Osteoblast (primary cell): ENCODE measurements at regions not wholly inside any gene's neighbourhood (a gene's known extent, or its start where the extent isn't known, plus 50 kb on each side); places are given as distances from the start of the nearest gene placed in this dataset.

Experiments used
- DNase-seq: peaks from one replicate; pipeline ENCODE4 v3.0.0; 2011; ENCODE audit warnings: low spot score, mixed read lengths; ENCODE audit not compliant: insufficient read length; ENCODE audit errors: missing footprints
- H2AFZ ChIP-seq: 2 replicates; pipeline ENCODE4 v1.6.0; 2011; ENCODE audit warnings: mild to moderate bottlenecking, low read length
- H3K27ac ChIP-seq: 2 replicates; pipeline ENCODE4 v1.5.1; 2011; ENCODE audit warnings: mild to moderate bottlenecking, low read depth, low read length, moderate library complexity
- H3K27me3 ChIP-seq: 2 replicates; pipeline ENCODE4 v1.6.0; 2012; ENCODE audit warnings: mild to moderate bottlenecking, control low read depth, inconsistent platforms, low read length, moderate library complexity; ENCODE audit not compliant: insufficient read depth
- H3K36me3 ChIP-seq: 2 replicates; pipeline ENCODE4 v1.5.1; 2011; ENCODE audit warnings: mild to moderate bottlenecking, low read length, control low read depth, moderate library complexity; ENCODE audit not compliant: insufficient read depth
- H3K4me1 ChIP-seq: 2 replicates; pipeline ENCODE4 v1.5.1; 2011; ENCODE audit warnings: mild to moderate bottlenecking, low read length, control low read depth, moderate library complexity; ENCODE audit not compliant: insufficient read depth
- H3K4me2 ChIP-seq: 2 replicates; pipeline ENCODE4 v1.6.0; 2011; ENCODE audit warnings: mild to moderate bottlenecking, low read length; ENCODE audit not compliant: insufficient read depth
- H3K4me3 ChIP-seq: fragments of 200-600 bp; sonication (generic); 3 replicates; pipeline ENCODE4 v1.5.1; 2012; ENCODE audit warnings: mild to moderate bottlenecking, low read length, inconsistent platforms; ENCODE audit not compliant: insufficient read depth
- H3K79me2 ChIP-seq: 2 replicates; pipeline ENCODE4 v1.6.0; 2012; ENCODE audit warnings: mild to moderate bottlenecking, low read length, control low read depth, inconsistent platforms; ENCODE audit not compliant: insufficient read depth
- H3K9me3 ChIP-seq: 2 replicates; pipeline ENCODE4 v1.5.1; 2011; ENCODE audit warnings: low read depth, low read length, control low read depth
- H4K20me1 ChIP-seq: 2 replicates; pipeline ENCODE4 v1.6.0; 2012; ENCODE audit warnings: mild to moderate bottlenecking, low read length, control low read depth; ENCODE audit not compliant: insufficient read depth
- CTCF ChIP-seq: IDR thresholded peaks from 2 replicates; pipeline ENCODE4 v1.5.1; 2011; ENCODE audit warnings: mild to moderate bottlenecking, low read depth, low read length, moderate library complexity; ENCODE audit errors: extremely low read depth

GRCh38 chr18:5661179-5661578 is 117.4 kb upstream of the EPB41L3 start:
- Histone ChIP-seq H3K4me3 (no peak overlapping the region), H3K79me2 (no peaks in the 10 kb centered on the region), H2AFZ (no peak overlapping the region), H3K27me3 (no peaks in the 10 kb centered on the region), H3K4me1 (no peaks in the 10 kb centered on the region), H4K20me1 (no peaks in the 10 kb centered on the region), H3K4me2 (no peak overlapping the region), H3K36me3 (no peaks in the 10 kb centered on the region), H3K27ac (no peak overlapping the region), H3K9me3 (no peaks in the 10 kb centered on the region)
- TF ChIP-seq CTCF = no peak
- no peak for DNase-seq

GRCh38 chr18:5653802-5654201 is 110.0 kb upstream of the EPB41L3 start:
- Histone ChIP-seq H3K27me3 (no peaks in the 10 kb centered on the region), H3K9me3 (no peaks in the 10 kb centered on the region), H2AFZ (no peak overlapping the region), H3K4me1 (no peaks in the 10 kb centered on the region), H3K79me2 (no peaks in the 10 kb centered on the region), H3K27ac (no peak overlapping the region), H3K4me2 (no peak overlapping the region), H3K36me3 (no peaks in the 10 kb centered on the region), H4K20me1 (no peaks in the 10 kb centered on the region), H3K4me3 (no peak overlapping the region)
- TF ChIP-seq CTCF = no peak
- DNase-seq = no peak

- H3K9me3 ChIP-seq = no peaks in the 10 kb centered on the region
- H3K79me2 ChIP-seq = no peaks in the 10 kb centered on the region
- H3K27ac ChIP-seq = no peak overlapping the region
- H3K4me1 ChIP-seq = no peaks in the 10 kb centered on the region
- no peak overlapping the region for H3K4me3 ChIP-seq
- no peaks in the 10 kb centered on the region for H3K36me3 ChIP-seq
- no peak overlapping the region for H3K4me2 ChIP-seq
- H2AFZ ChIP-seq = no peak overlapping the region
- TF ChIP-seq CTCF = no peak
- DNase-seq = no peak
- no peaks in the 10 kb centered on the region for H4K20me1 ChIP-seq
- no peaks in the 10 kb centered on the region for H3K27me3 ChIP-seq
Measured at GRCh38 chr18:5651736-5652135, 107.9 kb upstream of the EPB41L3 start.

GRCh38 chr18:5649439-5649838 is 105.6 kb upstream of the EPB41L3 start:
- Histone ChIP-seq H3K9me3 (no peaks in the 10 kb centered on the region), H3K27me3 (no peaks in the 10 kb centered on the region)

More at GRCh38 chr18:5649439-5649838, 105.6 kb upstream of the EPB41L3 start:
- Histone ChIP-seq H3K27ac (no peak overlapping the region), H3K4me2 (no peak overlapping the region), H3K36me3 (no peaks in the 10 kb centered on the region), H4K20me1 (no peaks in the 10 kb centered on the region), H3K4me1 (no peaks in the 10 kb centered on the region), H2AFZ (no peak overlapping the region), H3K79me2 (no peaks in the 10 kb centered on the region), H3K4me3 (no peak overlapping the region)
- TF ChIP-seq CTCF = no peak
- DNase-seq = no peak
